Esophagus squamous epithelium (tissue), 4 donors: ENCODE measurements at regions not wholly inside any gene's neighbourhood (a gene's known extent, or its start where the extent isn't known, plus 50 kb on each side); places are given as distances from the start of the nearest gene placed in this dataset.

Source experiments
- POLR2A ChIP-seq, 4 donors: fragments of 450-650 bp; IDR thresholded peaks; one replicate each; pipeline ENCODE4 v1.6.1; 2017; ENCODE audit warnings: antibody characterized with exemption in 4 of 4, mild to moderate bottlenecking in 4 of 4, moderate library complexity in 3 of 4
- TF ChIP-seq, protein P1 (sequence below), 6 experiments: fragments of 450-650 bp in 4 of 6; fragments of 200-600 bp in 2 of 6; sonication (generic) in 2 of 6; IDR thresholded peaks; one replicate each; pipeline ENCODE4 v1.5.1; 2016 to 2019; ENCODE audit warnings: antibody characterized with exemption in 6 of 6, mild to moderate bottlenecking in 4 of 6, moderate library complexity in 4 of 6

GRCh38 chr1:229018674-229019295, 252.1 kb upstream of the RAB4A start:
- TF ChIP-seq POLR2A (IDR thresholded peaks at IDR 0.05), result no peak
- TF ChIP-seq, protein P1, sequence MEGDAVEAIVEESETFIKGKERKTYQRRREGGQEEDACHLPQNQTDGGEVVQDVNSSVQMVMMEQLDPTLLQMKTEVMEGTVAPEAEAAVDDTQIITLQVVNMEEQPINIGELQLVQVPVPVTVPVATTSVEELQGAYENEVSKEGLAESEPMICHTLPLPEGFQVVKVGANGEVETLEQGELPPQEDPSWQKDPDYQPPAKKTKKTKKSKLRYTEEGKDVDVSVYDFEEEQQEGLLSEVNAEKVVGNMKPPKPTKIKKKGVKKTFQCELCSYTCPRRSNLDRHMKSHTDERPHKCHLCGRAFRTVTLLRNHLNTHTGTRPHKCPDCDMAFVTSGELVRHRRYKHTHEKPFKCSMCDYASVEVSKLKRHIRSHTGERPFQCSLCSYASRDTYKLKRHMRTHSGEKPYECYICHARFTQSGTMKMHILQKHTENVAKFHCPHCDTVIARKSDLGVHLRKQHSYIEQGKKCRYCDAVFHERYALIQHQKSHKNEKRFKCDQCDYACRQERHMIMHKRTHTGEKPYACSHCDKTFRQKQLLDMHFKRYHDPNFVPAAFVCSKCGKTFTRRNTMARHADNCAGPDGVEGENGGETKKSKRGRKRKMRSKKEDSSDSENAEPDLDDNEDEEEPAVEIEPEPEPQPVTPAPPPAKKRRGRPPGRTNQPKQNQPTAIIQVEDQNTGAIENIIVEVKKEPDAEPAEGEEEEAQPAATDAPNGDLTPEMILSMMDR (IDR thresholded peaks at IDR 0.05), result no peak
